Activated naive CD8-positive, alpha-beta T cell treated with anti-CD3 and anti-CD28 coated beads, Interleukin-2, amount 50 U/mL, for 24 hours (primary cell): ENCODE measurements at regions not wholly inside any gene's neighbourhood (a gene's known extent, or its start where the extent isn't known, plus 50 kb on each side); places are given as distances from the start of the nearest gene placed in this dataset.
"Not testable (repeated sequence)": the region's sequence is repeated elsewhere in the genome, so short reads cannot be mapped to it uniquely, and the experiment has no call there.

Source experiments
- ATAC-seq: fragments of 150-1000 bp; cut with Tn5 transposase; one replicate; pipeline ENCODE4 v1.10.0; 2021
- DNase-seq: peaks from one replicate; pipeline ENCODE4 v3.0.0; 2021
- H3K27ac Mint-ChIP-seq: one replicate; pipeline ENCODE4 v1.8.0; 2021; ENCODE audit warnings: mild to moderate bottlenecking, mixed read lengths
- H3K27me3 Mint-ChIP-seq: one replicate; pipeline ENCODE4 v1.8.0; 2021; ENCODE audit warnings: mixed read lengths
- H3K36me3 Mint-ChIP-seq: one replicate; pipeline ENCODE4 v1.8.0; 2021; ENCODE audit warnings: low read depth, mixed read lengths
- H3K4me1 Mint-ChIP-seq: one replicate; pipeline ENCODE4 v1.8.0; 2021; ENCODE audit warnings: mixed read lengths
- H3K4me3 Mint-ChIP-seq: one replicate; pipeline ENCODE4 v1.8.0; 2021; ENCODE audit warnings: mild to moderate bottlenecking, moderate library complexity, mixed read lengths
- H3K9me3 Mint-ChIP-seq: one replicate; pipeline ENCODE4 v1.8.0; 2021; ENCODE audit warnings: mixed read lengths

GRCh38 chr2:87440650-87441049 lies 307.2 kb upstream of the PLGLB2 start:
- peak overlapping the region; percentile 39 for H3K27ac Mint-ChIP-seq
- H3K9me3 Mint-ChIP-seq: not testable (repeated sequence)

GRCh38 chr2:87441375-87441774 lies 306.5 kb upstream of the PLGLB2 start:
- H3K36me3 Mint-ChIP-seq, H3K9me3 Mint-ChIP-seq, H3K4me3 Mint-ChIP-seq, H3K27me3 Mint-ChIP-seq, H3K27ac Mint-ChIP-seq, DNase-seq: not testable (repeated sequence)
- peak; percentile 5 for ATAC-seq
- peaks cover 42% of the 10 kb centered on the region for H3K4me1 Mint-ChIP-seq

More at GRCh38 chr2:87440650-87441049, 307.2 kb upstream of the PLGLB2 start:
- not testable (repeated sequence) for H3K4me3 Mint-ChIP-seq, DNase-seq, H3K27me3 Mint-ChIP-seq, ATAC-seq, H3K36me3 Mint-ChIP-seq
- H3K4me1 Mint-ChIP-seq: peaks cover 40% of the 10 kb centered on the region

- ATAC-seq (peak; percentile 81), DNase-seq (peak; percentile 34)
- not testable (repeated sequence) for H3K36me3 Mint-ChIP-seq, H3K9me3 Mint-ChIP-seq, H3K27ac Mint-ChIP-seq, H3K27me3 Mint-ChIP-seq, H3K4me3 Mint-ChIP-seq
- peaks cover 47% of the 10 kb centered on the region for H3K4me1 Mint-ChIP-seq
Measured at GRCh38 chr2:87442983-87443577, 304.8 kb upstream of the PLGLB2 start.

- DNase-seq, H3K9me3 Mint-ChIP-seq, H3K36me3 Mint-ChIP-seq, H3K4me3 Mint-ChIP-seq, H3K27ac Mint-ChIP-seq, ATAC-seq, H3K27me3 Mint-ChIP-seq: not testable (repeated sequence)
- peaks cover 50% of the 10 kb centered on the region for H3K4me1 Mint-ChIP-seq
Measured at GRCh38 chr2:87444951-87445350, 302.9 kb upstream of the PLGLB2 start.

GRCh38 chr2:87445613-87446312 lies 302.1 kb upstream of the PLGLB2 start:
- not testable (repeated sequence) for H3K27me3 Mint-ChIP-seq, DNase-seq, H3K9me3 Mint-ChIP-seq, H3K36me3 Mint-ChIP-seq
- H3K4me1 Mint-ChIP-seq: peaks cover 49% of the 10 kb centered on the region
- peak; percentile 48 for ATAC-seq
- peak overlapping the region; percentile 59 for H3K27ac Mint-ChIP-seq
- peak overlapping the region; percentile 25 for H3K4me3 Mint-ChIP-seq

GRCh38 chr2:87446313-87446696 lies 301.6 kb upstream of the PLGLB2 start:
- DNase-seq, H3K4me3 Mint-ChIP-seq, H3K27me3 Mint-ChIP-seq, H3K36me3 Mint-ChIP-seq, H3K9me3 Mint-ChIP-seq: not testable (repeated sequence)
- Mint-ChIP-seq H3K4me1 (peaks cover 44% of the 10 kb centered on the region), H3K27ac (peak overlapping the region; percentile 59)
- peak; percentile 72 for ATAC-seq

GRCh38 chr2:87449462-87449980 lies 298.4 kb upstream of the PLGLB2 start:
- H3K4me3 Mint-ChIP-seq, DNase-seq, H3K27me3 Mint-ChIP-seq, H3K36me3 Mint-ChIP-seq, H3K27ac Mint-ChIP-seq, H3K9me3 Mint-ChIP-seq: not testable (repeated sequence)
- peaks cover 33% of the 10 kb centered on the region for H3K4me1 Mint-ChIP-seq
- peak; percentile 45 for ATAC-seq

- H3K27ac Mint-ChIP-seq, H3K36me3 Mint-ChIP-seq, ATAC-seq, H3K9me3 Mint-ChIP-seq, H3K4me3 Mint-ChIP-seq, DNase-seq, H3K27me3 Mint-ChIP-seq: not testable (repeated sequence)
- peaks cover 20% of the 10 kb centered on the region for H3K4me1 Mint-ChIP-seq
Measured at GRCh38 chr2:87452193-87452592, 295.7 kb upstream of the PLGLB2 start.

GRCh38 chr2:87452861-87453260 lies 295.0 kb upstream of the PLGLB2 start:
- not testable (repeated sequence) for H3K4me3 Mint-ChIP-seq, H3K9me3 Mint-ChIP-seq, H3K27me3 Mint-ChIP-seq, H3K36me3 Mint-ChIP-seq, DNase-seq, ATAC-seq, H3K27ac Mint-ChIP-seq
- H3K4me1 Mint-ChIP-seq: peaks cover 17% of the 10 kb centered on the region

GRCh38 chr2:87453965-87454364 lies 293.9 kb upstream of the PLGLB2 start:
- not testable (repeated sequence) for H3K36me3 Mint-ChIP-seq, H3K4me3 Mint-ChIP-seq, ATAC-seq, H3K9me3 Mint-ChIP-seq, DNase-seq, H3K27ac Mint-ChIP-seq, H3K27me3 Mint-ChIP-seq
- peaks cover 25% of the 10 kb centered on the region for H3K4me1 Mint-ChIP-seq

- not testable (repeated sequence) for H3K27ac Mint-ChIP-seq, ATAC-seq, H3K4me3 Mint-ChIP-seq, H3K27me3 Mint-ChIP-seq, DNase-seq, H3K9me3 Mint-ChIP-seq, H3K36me3 Mint-ChIP-seq
- H3K4me1 Mint-ChIP-seq: peaks cover 27% of the 10 kb centered on the region
Measured at GRCh38 chr2:87454421-87454820, 293.5 kb upstream of the PLGLB2 start.

- DNase-seq, H3K36me3 Mint-ChIP-seq, H3K9me3 Mint-ChIP-seq, H3K27me3 Mint-ChIP-seq: not testable (repeated sequence)
- Mint-ChIP-seq H3K4me1 (peaks cover 25% of the 10 kb centered on the region), H3K27ac (peak overlapping the region; percentile 54), H3K4me3 (peak overlapping the region; percentile 69)
- peak; percentile 22 for ATAC-seq
Measured at GRCh38 chr2:87455209-87455853, 292.6 kb upstream of the PLGLB2 start.

- H3K27me3 Mint-ChIP-seq, H3K36me3 Mint-ChIP-seq, H3K9me3 Mint-ChIP-seq: not testable (repeated sequence)
- H3K27ac Mint-ChIP-seq: peak overlapping the region; percentile 54
- ATAC-seq (peak; percentile 37), DNase-seq (peak; percentile 33)
- peak overlapping the region; percentile 69 for H3K4me3 Mint-ChIP-seq
- peaks cover 25% of the 10 kb centered on the region for H3K4me1 Mint-ChIP-seq
Measured at GRCh38 chr2:87455854-87456249, 292.0 kb upstream of the PLGLB2 start.

GRCh38 chr2:87456477-87457128 lies 291.3 kb upstream of the PLGLB2 start:
- ATAC-seq (peak; percentile 70), DNase-seq (peak; percentile 34)
- H3K4me3 Mint-ChIP-seq: peak overlapping the region; percentile 80
- not testable (repeated sequence) for H3K36me3 Mint-ChIP-seq, H3K9me3 Mint-ChIP-seq, H3K27me3 Mint-ChIP-seq
- peak overlapping the region; percentile 82 for H3K27ac Mint-ChIP-seq
- peaks cover 26% of the 10 kb centered on the region for H3K4me1 Mint-ChIP-seq
